ENCODE measurements at regions not wholly inside any gene's neighbourhood (a gene's known extent, or its start where the extent isn't known, plus 50 kb on each side); places are given as distances from the start of the nearest gene placed in this dataset.

- TF ChIP-seq POLR2A (IDR thresholded peaks at IDR 0.05) (no peak), CTCF (IDR thresholded peaks at IDR 0.05) (no peak), EP300 (IDR thresholded peaks at IDR 0.05) (no peak), POLR2AphosphoS5 (IDR thresholded peaks at IDR 0.05) (no peak)
Measured at GRCh38 chr5:33182986-33183385, 257.8 kb upstream of the TARS1 start.

All from suprapubic skin (tissue), 4 donors.